SK-N-MC (cell line): ENCODE measurements at regions not wholly inside any gene's neighbourhood (a gene's known extent, or its start where the extent isn't known, plus 50 kb on each side); places are given as distances from the start of the nearest gene placed in this dataset.

Experiments used
- EZH2 ChIP-seq: fragments of 200-600 bp; sonication (generic); IDR thresholded peaks from one replicate; pipeline ENCODE4 v1.6.1; 2017; ENCODE audit warnings: antibody characterized with exemption
- POLR2AphosphoS5 ChIP-seq: IDR thresholded peaks from 2 replicates; pipeline ENCODE4 v1.6.1; 2012; ENCODE audit warnings: mild to moderate bottlenecking, low read depth, low read length, borderline replicate concordance

DNA sequence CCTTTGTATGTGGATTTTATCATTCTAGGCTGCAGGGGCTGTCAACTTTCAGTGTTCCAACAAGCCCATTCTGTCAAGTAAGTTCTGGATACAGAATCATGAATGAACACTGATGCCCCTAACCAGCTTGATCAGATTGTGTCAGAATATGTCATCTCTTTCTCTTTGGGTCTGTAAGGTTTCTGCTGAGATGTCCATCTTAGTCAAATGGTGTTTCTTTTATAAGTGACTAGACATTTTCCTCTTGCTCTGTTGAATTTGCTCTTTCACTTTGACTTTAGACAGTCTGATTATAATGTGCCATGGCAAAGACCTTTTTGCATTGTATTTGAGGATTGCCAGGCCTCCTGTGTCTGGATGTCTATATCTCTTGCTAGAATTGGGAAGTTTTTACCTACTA, 660.9 kb upstream of the CBLB start:
- TF ChIP-seq POLR2AphosphoS5 (no peak), EZH2 (no peak)
